ENCODE measurements at regions not wholly inside any gene's neighbourhood (a gene's known extent, or its start where the extent isn't known, plus 50 kb on each side); places are given as distances from the start of the nearest gene placed in this dataset.

DNA sequence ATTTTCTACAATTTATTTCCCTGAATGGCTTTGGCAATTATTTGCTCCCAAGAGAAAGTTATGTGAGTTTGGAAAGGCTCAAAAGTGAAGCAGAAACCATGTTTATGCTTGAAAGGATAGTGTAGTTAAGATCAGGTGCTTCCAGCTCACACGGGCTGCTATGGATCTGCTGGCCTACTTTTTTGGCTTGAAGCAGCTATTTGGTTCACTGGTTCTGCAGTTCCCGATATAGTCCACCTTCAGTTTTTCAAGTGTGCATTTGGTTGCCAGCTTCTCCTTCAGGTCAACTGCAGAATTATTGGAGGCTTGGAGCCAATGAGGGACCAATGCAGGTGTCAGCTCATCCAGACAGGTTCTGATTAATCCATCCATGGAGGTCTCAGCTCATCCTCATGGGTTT is 484.3 kb upstream of the SEMA3A start:
- DNase-seq (ENCODE audit: extremely low read depth, insufficient read length) = no peak
- TF ChIP-seq CTCF (IDR thresholded peaks at IDR 0.05; ENCODE audit: insufficient read depth, low read length, poor library complexity, severe bottlenecking) = no peak

GRCh38 chr7:84677117-84677732 is 482.6 kb upstream of the SEMA3A start:
- Histone ChIP-seq H3K4me3 (replicated peaks; ENCODE audit: low read depth, low read length) (no peak overlapping the region), H3K36me3 (ENCODE audit: control insufficient read depth, insufficient read depth, low read length) (no peaks in the 10 kb centered on the region), H3K27me3 (replicated peaks; ENCODE audit: control insufficient read depth, insufficient read depth, low read length) (no peaks in the 10 kb centered on the region)
- no peak for TF ChIP-seq CTCF (IDR thresholded peaks at IDR 0.05; ENCODE audit: insufficient read depth, low read length, poor library complexity, severe bottlenecking)
- no peak for DNase-seq (ENCODE audit: extremely low read depth, insufficient read length)

More for the DNA sequence above, 484.3 kb upstream of the SEMA3A start:
- Histone ChIP-seq H3K36me3 (ENCODE audit: control insufficient read depth, insufficient read depth, low read length) (no peaks in the 10 kb centered on the region), H3K4me3 (replicated peaks; ENCODE audit: low read depth, low read length) (no peak overlapping the region), H3K27me3 (replicated peaks; ENCODE audit: control insufficient read depth, insufficient read depth, low read length) (no peaks in the 10 kb centered on the region)

GRCh38 chr7:84675633-84676034 is 481.0 kb upstream of the SEMA3A start:
- DNase-seq (ENCODE audit: extremely low read depth, insufficient read length) = no peak
- no peaks in the 10 kb centered on the region for H3K36me3 ChIP-seq (ENCODE audit: control insufficient read depth, insufficient read depth, low read length)

GRCh38 chr7:84674236-84674913 is 479.8 kb upstream of the SEMA3A start:
- Histone ChIP-seq H3K4me3 (replicated peaks; ENCODE audit: low read depth, low read length) (no peak overlapping the region), H3K36me3 (ENCODE audit: control insufficient read depth, insufficient read depth, low read length) (no peaks in the 10 kb centered on the region), H3K27me3 (replicated peaks; ENCODE audit: control insufficient read depth, insufficient read depth, low read length) (no peaks in the 10 kb centered on the region)
- TF ChIP-seq CTCF (IDR thresholded peaks at IDR 0.05; ENCODE audit: insufficient read depth, low read length, poor library complexity, severe bottlenecking) = no peak
- DNase-seq (ENCODE audit: extremely low read depth, insufficient read length) = no peak

More at GRCh38 chr7:84675633-84676034, 481.0 kb upstream of the SEMA3A start:
- H3K27me3 ChIP-seq (replicated peaks; ENCODE audit: control insufficient read depth, insufficient read depth, low read length) = no peaks in the 10 kb centered on the region
- no peak for TF ChIP-seq CTCF (IDR thresholded peaks at IDR 0.05; ENCODE audit: insufficient read depth, low read length, poor library complexity, severe bottlenecking)
- no peak overlapping the region for H3K4me3 ChIP-seq (replicated peaks; ENCODE audit: low read depth, low read length)

DNA sequence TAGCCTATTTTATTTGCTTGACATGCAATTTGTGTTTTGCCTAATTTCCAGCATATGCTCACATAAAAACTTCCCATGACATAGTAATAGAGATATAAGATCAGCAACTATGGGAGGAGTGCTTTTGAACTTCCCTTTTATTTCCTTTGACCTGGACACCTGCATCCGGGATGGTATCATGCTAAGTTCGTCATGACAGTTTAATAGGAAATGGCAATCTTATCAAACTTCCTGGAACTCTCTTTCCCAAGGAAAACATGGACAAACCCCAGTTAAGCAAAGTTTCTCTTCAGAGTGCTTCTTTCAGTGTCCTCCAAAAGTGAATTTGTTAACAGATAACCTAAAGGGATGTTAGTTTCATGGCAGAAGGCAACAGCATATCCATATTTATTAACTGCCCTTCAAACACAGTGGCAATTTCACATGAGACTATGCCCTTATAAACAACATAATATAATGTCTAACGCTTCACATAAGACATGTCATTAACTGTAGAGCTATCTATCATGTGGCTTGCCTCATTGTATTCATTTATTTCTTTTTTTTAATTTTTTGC is 474.7 kb upstream of the SEMA3A start:
- DNase-seq (ENCODE audit: extremely low read depth, insufficient read length) = no peak
- H3K4me3 ChIP-seq (replicated peaks; ENCODE audit: low read depth, low read length) = no peak overlapping the region
- no peaks in the 10 kb centered on the region for H3K36me3 ChIP-seq (ENCODE audit: control insufficient read depth, insufficient read depth, low read length)
- no peak for TF ChIP-seq CTCF (IDR thresholded peaks at IDR 0.05; ENCODE audit: insufficient read depth, low read length, poor library complexity, severe bottlenecking)
- no peaks in the 10 kb centered on the region for H3K27me3 ChIP-seq (replicated peaks; ENCODE audit: control insufficient read depth, insufficient read depth, low read length)
